Caco-2 (cell line): ENCODE measurements at regions not wholly inside any gene's neighbourhood (a gene's known extent, or its start where the extent isn't known, plus 50 kb on each side); places are given as distances from the start of the nearest gene placed in this dataset.
"Not testable (repeated sequence)": the region's sequence is repeated elsewhere in the genome, so short reads cannot be mapped to it uniquely, and the experiment has no call there.

Experiments
- BruUV-seq: library from RNA; stranded (reverse); fragments of 400-500 nt; replicated peaks from 2 replicates; lab custom pipeline; 2021; lab: Mats Ljungman, UMichigan
- CTCF ChIA-PET: fragments of 300-600 bp; sonication (Branson Sonifier 250); formaldehyde crosslinking; loops from one replicate; lab custom pipeline; 2022; ENCODE audit warnings: antibody characterized with exemption; lab: Charles Lee
- POLR2A ChIA-PET: fragments of 300-600 bp; sonication (Branson Sonifier 250); formaldehyde crosslinking; loops from one replicate; lab custom pipeline; 2022; ENCODE audit warnings: antibody characterized with exemption; lab: Charles Lee
- DNase-seq, 2 experiments: peaks; one replicate each; pipeline versions ENCODE4 v3.0.0 to v3.0.0-alpha.2; 2020 to 2022
- H3K27me3 ChIP-seq: replicated peaks from 2 replicates; pipeline ENCODE4 v1.6.0; 2011; ENCODE audit warnings: low read length; ENCODE audit not compliant: control insufficient read depth, insufficient read depth
- H3K36me3 ChIP-seq: 2 replicates; pipeline ENCODE4 v1.5.1; 2011; ENCODE audit warnings: low read length; ENCODE audit not compliant: control insufficient read depth, insufficient read depth
- H3K4me1 ChIP-seq: fragments of 250-450 bp; sonication (Bioruptor Pico); 2 replicates; pipeline ENCODE4 v1.5.1; 2020; ENCODE audit warnings: mild to moderate bottlenecking
- H3K4me3 ChIP-seq: 2 replicates; pipeline ENCODE4 v1.5.1; 2011; ENCODE audit warnings: low read depth, mild to moderate bottlenecking, control low read depth, low read length
- H3K9me3 ChIP-seq: fragments of 250-450 bp; sonication (Bioruptor Pico); 2 replicates; pipeline ENCODE4 v1.5.1; 2020; ENCODE audit warnings: mild to moderate bottlenecking, moderate library complexity
- H3K27ac Mint-ChIP-seq: one replicate; pipeline ENCODE4 v1.8.0; 2022; ENCODE audit warnings: mixed read lengths; ENCODE audit not compliant: unreplicated experiment
- H3K27me3 Mint-ChIP-seq: one replicate; pipeline ENCODE4 v1.8.0; 2022; ENCODE audit warnings: mixed read lengths; ENCODE audit not compliant: insufficient read depth, unreplicated experiment
- H3K36me3 Mint-ChIP-seq: one replicate; pipeline ENCODE4 v1.8.0; 2022; ENCODE audit warnings: mild to moderate bottlenecking, mixed read lengths; ENCODE audit not compliant: insufficient read depth, unreplicated experiment
- H3K4me1 Mint-ChIP-seq: one replicate; pipeline ENCODE4 v1.8.0; 2022; ENCODE audit warnings: low read depth, mixed read lengths; ENCODE audit not compliant: unreplicated experiment
- H3K4me3 Mint-ChIP-seq: one replicate; pipeline ENCODE4 v1.8.0; 2022; ENCODE audit warnings: mild to moderate bottlenecking, moderate library complexity, mixed read lengths; ENCODE audit not compliant: unreplicated experiment
- H3K9me3 Mint-ChIP-seq: one replicate; pipeline ENCODE4 v1.8.0; 2022; ENCODE audit warnings: mixed read lengths; ENCODE audit not compliant: unreplicated experiment
- CTCF ChIP-seq, 2 experiments: fragments of 200-600 bp in 1 of 2; IDR thresholded peaks; 1 replicate in 1 of 2; 2 replicates in 1 of 2; pipeline versions ENCODE4 v1.5.1 to v1.8.0; 2011 to 2022; ENCODE audit warnings: antibody characterized with exemption in 1 of 2, control low read depth in 1 of 2, inconsistent platforms in 1 of 2, low read depth in 1 of 2, low read length in 1 of 2, mild to moderate bottlenecking in 1 of 2, moderate library complexity in 1 of 2; ENCODE audit not compliant: insufficient read depth in 1 of 2, severe bottlenecking in 1 of 2, unreplicated experiment in 1 of 2
- intact Hi-C: fragments of 100-400 bp; cut with micrococcal nuclease; formaldehyde crosslinking; loops from one replicate; pipeline ENCODE4 v1.10.0; 2022; ENCODE audit not compliant: unreplicated experiment

- no peaks in the 10 kb centered on the region for H3K9me3 ChIP-seq
- Mint-ChIP-seq H3K27me3 (peaks cover 9% of the 10 kb centered on the region), H3K36me3 (no peaks in the 10 kb centered on the region), H3K9me3 (no peaks in the 10 kb centered on the region), H3K27ac (no peak overlapping the region), H3K4me1 (no peaks in the 10 kb centered on the region), H3K4me3 (no peak overlapping the region)
- no TSS peak for BruUV-seq
- ChIA-PET POLR2A (no interaction called here), CTCF (no interaction called here)
- H3K4me3 ChIP-seq = no peak overlapping the region
- H3K36me3 ChIP-seq = no peaks in the 10 kb centered on the region
- no peak for DNase-seq
- TF ChIP-seq CTCF (IDR thresholded peaks at IDR 0.05; ENCODE audit: insufficient read depth in 1 of 2, low read depth in 1 of 2, low read length in 1 of 2, severe bottlenecking in 1 of 2, unreplicated experiment in 1 of 2) = no peak
- no peaks in the 10 kb centered on the region for H3K4me1 ChIP-seq
- intact Hi-C loops = no loop called here
- H3K27me3 ChIP-seq = no peaks in the 10 kb centered on the region; the same call in 1 of the 2 replicates
Observed at GRCh38 chr6:16898640-16899396, 137.6 kb upstream of the ATXN1 start.

GRCh38 chr6:16897669-16898068, 136.4 kb upstream of the ATXN1 start:
- H3K4me3 ChIP-seq = no peak overlapping the region
- H3K27me3 Mint-ChIP-seq = peaks cover 9% of the 10 kb centered on the region
- H3K36me3 Mint-ChIP-seq = no peaks in the 10 kb centered on the region
- TF ChIP-seq CTCF (IDR thresholded peaks at IDR 0.05; ENCODE audit: insufficient read depth in 1 of 2, low read depth in 1 of 2, low read length in 1 of 2, severe bottlenecking in 1 of 2, unreplicated experiment in 1 of 2) = no peak
- no TSS peak for BruUV-seq
- H3K36me3 ChIP-seq = no peaks in the 10 kb centered on the region
- no peak for DNase-seq
- no peaks in the 10 kb centered on the region for H3K4me1 ChIP-seq
- intact Hi-C loops = no loop called here
- ChIA-PET POLR2A (no interaction called here), CTCF (interaction anchor here (0.6 kb wide), 1 partner anchor 10 kb away, joined by 3 read pairs; no protein-coding TSS in a partner anchor)
- no peak overlapping the region for H3K27ac Mint-ChIP-seq
- H3K4me1 Mint-ChIP-seq = no peaks in the 10 kb centered on the region
- no peaks in the 10 kb centered on the region for H3K27me3 ChIP-seq
- H3K9me3 Mint-ChIP-seq = no peaks in the 10 kb centered on the region
- no peak overlapping the region for H3K4me3 Mint-ChIP-seq
- no peaks in the 10 kb centered on the region for H3K9me3 ChIP-seq

GRCh38 chr6:16894301-16894700, 133.0 kb upstream of the ATXN1 start:
- Histone ChIP-seq H3K27me3 (no peaks in the 10 kb centered on the region), H3K4me3 (no peak overlapping the region), H3K4me1 (no peaks in the 10 kb centered on the region), H3K9me3 (no peaks in the 10 kb centered on the region), H3K36me3 (no peaks in the 10 kb centered on the region)
- Mint-ChIP-seq H3K4me1 (no peaks in the 10 kb centered on the region), H3K9me3 (no peaks in the 10 kb centered on the region), H3K27me3 (peaks cover 11% of the 10 kb centered on the region), H3K36me3 (no peaks in the 10 kb centered on the region), H3K27ac (no peak overlapping the region), H3K4me3 (no peak overlapping the region)
- intact Hi-C loops = no loop called here
- DNase-seq = no peak
- no peak for TF ChIP-seq CTCF (IDR thresholded peaks at IDR 0.05; ENCODE audit: insufficient read depth in 1 of 2, low read depth in 1 of 2, low read length in 1 of 2, severe bottlenecking in 1 of 2, unreplicated experiment in 1 of 2)
- POLR2A ChIA-PET = no interaction called here
- no TSS peak for BruUV-seq
- CTCF ChIA-PET = no interaction called here

- H3K4me1 ChIP-seq, BruUV-seq, H3K4me3 ChIP-seq, H3K36me3 ChIP-seq, H3K4me3 Mint-ChIP-seq, H3K27ac Mint-ChIP-seq, H3K27me3 ChIP-seq, H3K9me3 Mint-ChIP-seq, H3K36me3 Mint-ChIP-seq, POLR2A ChIA-PET, H3K9me3 ChIP-seq, intact Hi-C loops, H3K4me1 Mint-ChIP-seq, CTCF ChIA-PET, DNase-seq: not testable (repeated sequence)
- peaks cover 24% of the 10 kb centered on the region for H3K27me3 Mint-ChIP-seq
Observed at GRCh38 chr6:16891110-16891509, 129.8 kb upstream of the ATXN1 start.
